RWPE2 (cell line): ENCODE measurements at regions not wholly inside any gene's neighbourhood (a gene's known extent, or its start where the extent isn't known, plus 50 kb on each side); places are given as distances from the start of the nearest gene placed in this dataset.

ENCODE experiments used
- ATAC-seq: fragments of 200-7000 bp; cut with Tn5 transposase; 3 replicates; pipeline ENCODE4 v1.9.1; 2021; ENCODE audit warnings: low read depth
- DNase-seq: peaks from one replicate; pipeline ENCODE4 v3.0.0-alpha.2; 2020; ENCODE audit warnings: low spot score
- H3K27ac ChIP-seq: fragments of 450-650 bp; 2 replicates; pipeline ENCODE4 v1.5.1; 2017; ENCODE audit warnings: mild to moderate bottlenecking; ENCODE audit not compliant: poor library complexity, severe bottlenecking
- H3K27me3 ChIP-seq: fragments of 250-450 bp; sonication (Bioruptor Pico); 2 replicates; pipeline ENCODE4 v1.5.1; 2021; ENCODE audit warnings: mild to moderate bottlenecking, moderate library complexity; ENCODE audit not compliant: insufficient read depth, poor library complexity, severe bottlenecking
- H3K36me3 ChIP-seq: fragments of 250-450 bp; sonication (Bioruptor Pico); 2 replicates; pipeline ENCODE4 v1.5.1; 2020; ENCODE audit warnings: low read depth, mild to moderate bottlenecking, moderate library complexity
- H3K4me1 ChIP-seq: fragments of 250-450 bp; sonication (Bioruptor Pico); 2 replicates; pipeline ENCODE4 v1.5.1; 2021; ENCODE audit warnings: mild to moderate bottlenecking, moderate library complexity; ENCODE audit not compliant: insufficient read depth, poor library complexity, severe bottlenecking
- H3K4me3 ChIP-seq: fragments of 250-450 bp; sonication (Bioruptor Pico); 2 replicates; pipeline ENCODE4 v1.5.1; 2021; ENCODE audit warnings: mild to moderate bottlenecking, moderate library complexity; ENCODE audit not compliant: severe bottlenecking
- H3K9me3 ChIP-seq: fragments of 250-450 bp; sonication (Bioruptor Pico); 2 replicates; pipeline ENCODE4 v1.5.1; 2021; ENCODE audit warnings: mild to moderate bottlenecking, moderate library complexity; ENCODE audit not compliant: severe bottlenecking
- TF ChIP-seq, protein P1 (sequence below): fragments of 450-650 bp; IDR thresholded peaks from one replicate; pipeline ENCODE4 v1.5.1; 2017; ENCODE audit warnings: mild to moderate bottlenecking, moderate library complexity; ENCODE audit not compliant: poor library complexity, severe bottlenecking

GRCh38 chr12:105949391-105949790, 189.4 kb downstream of the NUAK1 start:
- Histone ChIP-seq H3K4me1 (no peaks in the 10 kb centered on the region), H3K27ac (no peak overlapping the region), H3K36me3 (no peaks in the 10 kb centered on the region), H3K9me3 (no peaks in the 10 kb centered on the region), H3K4me3 (no peak overlapping the region), H3K27me3 (no peaks in the 10 kb centered on the region)
- ATAC-seq: no peak
- no peak for DNase-seq
- TF ChIP-seq, protein P1, sequence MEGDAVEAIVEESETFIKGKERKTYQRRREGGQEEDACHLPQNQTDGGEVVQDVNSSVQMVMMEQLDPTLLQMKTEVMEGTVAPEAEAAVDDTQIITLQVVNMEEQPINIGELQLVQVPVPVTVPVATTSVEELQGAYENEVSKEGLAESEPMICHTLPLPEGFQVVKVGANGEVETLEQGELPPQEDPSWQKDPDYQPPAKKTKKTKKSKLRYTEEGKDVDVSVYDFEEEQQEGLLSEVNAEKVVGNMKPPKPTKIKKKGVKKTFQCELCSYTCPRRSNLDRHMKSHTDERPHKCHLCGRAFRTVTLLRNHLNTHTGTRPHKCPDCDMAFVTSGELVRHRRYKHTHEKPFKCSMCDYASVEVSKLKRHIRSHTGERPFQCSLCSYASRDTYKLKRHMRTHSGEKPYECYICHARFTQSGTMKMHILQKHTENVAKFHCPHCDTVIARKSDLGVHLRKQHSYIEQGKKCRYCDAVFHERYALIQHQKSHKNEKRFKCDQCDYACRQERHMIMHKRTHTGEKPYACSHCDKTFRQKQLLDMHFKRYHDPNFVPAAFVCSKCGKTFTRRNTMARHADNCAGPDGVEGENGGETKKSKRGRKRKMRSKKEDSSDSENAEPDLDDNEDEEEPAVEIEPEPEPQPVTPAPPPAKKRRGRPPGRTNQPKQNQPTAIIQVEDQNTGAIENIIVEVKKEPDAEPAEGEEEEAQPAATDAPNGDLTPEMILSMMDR: no peak

DNA sequence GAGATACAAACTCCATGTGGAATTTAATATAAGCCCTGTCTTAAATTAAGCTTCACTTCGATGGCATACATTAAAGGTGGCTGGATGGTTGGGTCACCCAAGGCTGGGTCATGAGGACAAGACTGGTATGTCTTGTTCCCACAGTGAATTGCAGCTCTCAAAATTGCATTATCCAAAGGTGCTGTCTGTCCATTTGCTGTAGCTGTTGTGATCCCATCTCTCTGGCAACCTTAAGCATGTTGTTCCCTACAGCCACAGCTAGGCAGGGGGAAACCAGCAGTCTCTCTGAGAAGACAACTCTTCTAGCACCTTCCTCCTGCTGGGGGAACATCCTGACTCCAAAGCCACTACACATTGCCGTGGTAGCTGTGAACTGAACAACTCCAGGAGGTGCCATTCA, 187.0 kb downstream of the NUAK1 start:
- no peak overlapping the region for H3K27ac ChIP-seq
- ATAC-seq (no peak), DNase-seq (no peak)
- H3K9me3 ChIP-seq: no peaks in the 10 kb centered on the region
- no peaks in the 10 kb centered on the region for H3K36me3 ChIP-seq
- H3K4me1 ChIP-seq: peaks cover 6% of the 10 kb centered on the region
- TF ChIP-seq, protein P1: no peak
- no peaks in the 10 kb centered on the region for H3K27me3 ChIP-seq
- no peak overlapping the region for H3K4me3 ChIP-seq

DNA sequence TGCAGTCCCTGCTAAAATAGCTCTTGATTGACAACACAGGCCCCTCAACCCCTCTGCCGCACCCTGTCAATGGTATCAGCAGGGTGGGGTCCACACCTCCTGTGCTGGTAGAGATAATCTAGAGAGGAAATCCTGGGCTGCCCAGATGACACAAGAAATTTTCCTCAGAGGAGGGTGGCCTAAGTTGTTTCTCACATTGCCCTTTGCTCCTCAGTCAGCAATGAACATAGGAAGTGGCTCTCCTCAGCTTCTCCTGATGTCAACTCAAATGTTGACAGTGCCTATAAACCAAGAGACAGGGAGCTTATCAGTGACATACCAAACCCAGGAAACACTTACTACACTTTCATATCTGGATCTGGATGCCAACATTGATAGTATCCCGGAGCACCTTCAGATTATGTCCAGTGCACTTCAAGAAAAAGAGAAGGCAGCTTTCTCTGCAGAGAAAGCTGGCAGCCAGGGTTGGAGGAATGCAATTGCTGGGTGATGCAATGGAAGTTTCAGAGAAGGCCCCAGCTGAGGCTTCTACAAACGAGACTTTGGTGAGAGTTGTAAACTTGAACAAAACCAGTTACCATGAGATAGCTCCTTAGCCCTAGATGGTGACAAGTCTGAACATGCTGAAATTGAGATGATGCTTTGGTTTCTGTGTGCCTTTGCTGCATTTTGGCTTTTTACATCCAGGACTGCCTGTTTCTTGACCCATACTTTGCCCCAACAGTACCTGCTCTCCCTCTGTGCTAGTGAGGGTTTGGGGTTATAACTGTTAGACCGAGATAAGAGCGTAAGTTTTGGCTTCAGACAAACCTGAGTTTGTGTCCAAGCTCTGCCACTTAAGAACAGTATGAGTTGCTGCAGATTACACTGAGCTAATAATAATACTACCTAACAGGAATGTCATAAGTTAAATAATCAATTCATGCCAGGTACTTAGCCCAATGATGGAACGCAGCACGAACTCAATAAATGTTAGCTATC, 183.5 kb downstream of the NUAK1 start:
- no peak overlapping the region for H3K27ac ChIP-seq
- DNase-seq: no peak
- ATAC-seq: no peak
- no peak overlapping the region for H3K4me3 ChIP-seq
- H3K9me3 ChIP-seq: no peaks in the 10 kb centered on the region
- no peaks in the 10 kb centered on the region for H3K27me3 ChIP-seq
- H3K4me1 ChIP-seq: peaks cover 6% of the 10 kb centered on the region
- H3K36me3 ChIP-seq: no peaks in the 10 kb centered on the region
- TF ChIP-seq, protein P1: no peak

- H3K4me3 ChIP-seq: no peak overlapping the region
- no peaks in the 10 kb centered on the region for H3K36me3 ChIP-seq
- no peak overlapping the region for H3K27ac ChIP-seq
- no peaks in the 10 kb centered on the region for H3K27me3 ChIP-seq
- H3K4me1 ChIP-seq: peaks cover 14% of the 10 kb centered on the region
- no peaks in the 10 kb centered on the region for H3K9me3 ChIP-seq
- ATAC-seq (no peak), DNase-seq (no peak)
- TF ChIP-seq, protein P1: no peak
Measured at GRCh38 chr12:105955976-105956375, 182.8 kb downstream of the NUAK1 start.
